ENCODE measurements at regions not wholly inside any gene's neighbourhood (a gene's known extent, or its start where the extent isn't known, plus 50 kb on each side); places are given as distances from the start of the nearest gene placed in this dataset.

- intact Hi-C loops (cut with DNase I; ENCODE audit: low total_unique reads), result no loop called here
- Histone ChIP-seq H3K27ac (no peak overlapping the region), H3K4me1 (peaks cover 0 to 6% (median 0%) of the 10 kb centered on the region in 4 donors), H3K4me3 (no peak overlapping the region), H3K9me3 (no peaks in the 10 kb centered on the region), H3K36me3 (no peaks in the 10 kb centered on the region), H3K27me3 (no peaks in the 10 kb centered on the region)
- TF ChIP-seq POLR2A (IDR thresholded peaks at IDR 0.05) (no peak), POLR2AphosphoS5 (IDR thresholded peaks at IDR 0.05) (no peak), EP300 (IDR thresholded peaks at IDR 0.05) (no peak)
- 88 to 92% (median 90%) methylated on average over 4 of the region's 4 CpGs for WGBS, 5 donors
- DNase-seq, result no peak
Observed at GRCh38 chr2:228840743-228841114, 430.4 kb downstream of the PID1 start.

- TF ChIP-seq POLR2A (IDR thresholded peaks at IDR 0.05) (no peak), CTCF (IDR thresholded peaks at IDR 0.05) (no peak), EP300 (IDR thresholded peaks at IDR 0.05) (no peak), POLR2AphosphoS5 (IDR thresholded peaks at IDR 0.05) (no peak)
- WGBS, 5 donors, result 82 to 87% (median 85%) methylated on average over 6 of the region's 6 CpGs
- peaks cover 0 to 6% (median 0%) of the 10 kb centered on the region in 4 donors for H3K4me1 ChIP-seq
- intact Hi-C loops (cut with DNase I; ENCODE audit: low total_unique reads), result no loop called here
- no peak overlapping the region for H3K4me3 ChIP-seq
- H3K36me3 ChIP-seq, result no peaks in the 10 kb centered on the region
- DNase-seq, result no peak
- no peak overlapping the region for H3K27ac ChIP-seq
- no peaks in the 10 kb centered on the region for H3K9me3 ChIP-seq
- H3K27me3 ChIP-seq, result no peaks in the 10 kb centered on the region
Observed at GRCh38 chr2:228840113-228840742, 430.9 kb downstream of the PID1 start.

- no peak overlapping the region for H3K27ac ChIP-seq
- no peaks in the 10 kb centered on the region for H3K36me3 ChIP-seq
- no peak for TF ChIP-seq POLR2A (IDR thresholded peaks at IDR 0.05)
- TF ChIP-seq EP300 (IDR thresholded peaks at IDR 0.05), result no peak
- TF ChIP-seq CTCF (IDR thresholded peaks at IDR 0.05), result no peak
- no peak for TF ChIP-seq POLR2AphosphoS5 (IDR thresholded peaks at IDR 0.05)
- H3K4me1 ChIP-seq, result peaks cover 0 to 6% (median 0%) of the 10 kb centered on the region in 4 donors
- no peaks in the 10 kb centered on the region for H3K9me3 ChIP-seq
- WGBS, 5 donors, result 25 to 46% (median 37%) methylated on average over 3 of the region's 3 CpGs
- no peak for DNase-seq
- H3K4me3 ChIP-seq, result no peak overlapping the region
- no peaks in the 10 kb centered on the region for H3K27me3 ChIP-seq
- intact Hi-C loops (cut with DNase I; ENCODE audit: low total_unique reads), result no loop called here
Observed at GRCh38 chr2:228839421-228839876, 431.6 kb downstream of the PID1 start.

GRCh38 chr2:228838819-228839218 is 432.3 kb downstream of the PID1 start:
- no peaks in the 10 kb centered on the region for H3K36me3 ChIP-seq
- H3K4me3 ChIP-seq, result no peak overlapping the region
- WGBS, 5 donors, result 29 to 55% (median 41%) methylated on average over 4 of the region's 4 CpGs
- intact Hi-C loops (cut with DNase I; ENCODE audit: low total_unique reads), result no loop called here
- DNase-seq, result no peak
- no peaks in the 10 kb centered on the region for H3K9me3 ChIP-seq
- H3K4me1 ChIP-seq, result peaks cover 0 to 6% (median 0%) of the 10 kb centered on the region in 4 donors
- TF ChIP-seq POLR2A (IDR thresholded peaks at IDR 0.05) (no peak), CTCF (IDR thresholded peaks at IDR 0.05) (no peak), POLR2AphosphoS5 (IDR thresholded peaks at IDR 0.05) (no peak), EP300 (IDR thresholded peaks at IDR 0.05) (no peak)
- no peaks in the 10 kb centered on the region for H3K27me3 ChIP-seq
- no peak overlapping the region for H3K27ac ChIP-seq

GRCh38 chr2:228828397-228828796 is 442.7 kb downstream of the PID1 start:
- Histone ChIP-seq H3K27ac (no peak overlapping the region), H3K9me3 (no peaks in the 10 kb centered on the region), H3K4me1 (no peaks in the 10 kb centered on the region), H3K36me3 (no peaks in the 10 kb centered on the region), H3K27me3 (no peaks in the 10 kb centered on the region), H3K4me3 (no peak overlapping the region)
- DNase-seq, result no peak
- WGBS, 5 donors, result 56 to 81% (median 74%) methylated on average over 2 of the region's 2 CpGs
- TF ChIP-seq POLR2AphosphoS5 (IDR thresholded peaks at IDR 0.05), result no peak
- TF ChIP-seq CTCF (IDR thresholded peaks at IDR 0.05), result no peak
- no peak for TF ChIP-seq POLR2A (IDR thresholded peaks at IDR 0.05)
- TF ChIP-seq EP300 (IDR thresholded peaks at IDR 0.05), result no peak
- intact Hi-C loops (cut with DNase I; ENCODE audit: low total_unique reads), result no loop called here

Measured in stomach (tissue), 8 donors.